Neural crest cell (in vitro differentiated cells): ENCODE measurements at regions not wholly inside any gene's neighbourhood (a gene's known extent, or its start where the extent isn't known, plus 50 kb on each side); places are given as distances from the start of the nearest gene placed in this dataset.
"Not testable (repeated sequence)": the region's sequence is repeated elsewhere in the genome, so short reads cannot be mapped to it uniquely, and the experiment has no call there.

Source experiments
- DNase-seq: peaks from one replicate; pipeline ENCODE4 v3.0.0; 2021; ENCODE audit warnings: low read depth, mixed read lengths, low spot score
- H3K27ac Mint-ChIP-seq: one replicate; pipeline ENCODE4 v1.8.0; 2021; ENCODE audit warnings: mild to moderate bottlenecking, mixed read lengths; ENCODE audit not compliant: unreplicated experiment
- H3K27me3 Mint-ChIP-seq: 2 replicates; pipeline ENCODE4 v1.8.0; 2021; ENCODE audit warnings: low read depth, mild to moderate bottlenecking, mixed read lengths
- H3K36me3 Mint-ChIP-seq: 2 replicates; pipeline ENCODE4 v1.8.0; 2021; ENCODE audit warnings: low read depth, mild to moderate bottlenecking, mixed read lengths
- H3K4me1 Mint-ChIP-seq: 2 replicates; pipeline ENCODE4 v1.8.0; 2021; ENCODE audit warnings: mixed read lengths
- H3K4me3 Mint-ChIP-seq: one replicate; pipeline ENCODE4 v1.8.0; 2021; ENCODE audit warnings: mild to moderate bottlenecking, mixed read lengths
- H3K9me3 Mint-ChIP-seq: 2 replicates; pipeline ENCODE4 v1.8.0; 2021; ENCODE audit warnings: mixed read lengths
- CTCF ChIP-seq: fragments of 200-600 bp; sonication (generic); conservative IDR thresholded peaks from 2 replicates; pipeline ENCODE4 v1.5.0; 2021; ENCODE audit warnings: antibody characterized with exemption, mild to moderate bottlenecking

- no peak overlapping the region for H3K4me3 Mint-ChIP-seq
- peaks cover 21% of the 10 kb centered on the region for H3K27me3 Mint-ChIP-seq
These were observed 57.5 kb upstream of the TRA2B start for GRCh38 chr3:185995352-185995751.

GRCh38 chr3:185992831-185993374, 55.1 kb upstream of the TRA2B start:
- no peaks in the 10 kb centered on the region for H3K36me3 Mint-ChIP-seq
- no peaks in the 10 kb centered on the region for H3K4me1 Mint-ChIP-seq
- H3K4me3 Mint-ChIP-seq, result no peak overlapping the region
- no peak for TF ChIP-seq CTCF
- no peaks in the 10 kb centered on the region for H3K9me3 Mint-ChIP-seq
- no peak overlapping the region for H3K27ac Mint-ChIP-seq
- peaks cover 18% of the 10 kb centered on the region for H3K27me3 Mint-ChIP-seq
- no peak for DNase-seq

More at GRCh38 chr3:185995352-185995751, 57.5 kb upstream of the TRA2B start:
- Mint-ChIP-seq H3K9me3 (no peaks in the 10 kb centered on the region), H3K4me1 (no peaks in the 10 kb centered on the region), H3K27ac (no peak overlapping the region), H3K36me3 (no peaks in the 10 kb centered on the region)
- no peak for TF ChIP-seq CTCF
- DNase-seq, result no peak

DNA sequence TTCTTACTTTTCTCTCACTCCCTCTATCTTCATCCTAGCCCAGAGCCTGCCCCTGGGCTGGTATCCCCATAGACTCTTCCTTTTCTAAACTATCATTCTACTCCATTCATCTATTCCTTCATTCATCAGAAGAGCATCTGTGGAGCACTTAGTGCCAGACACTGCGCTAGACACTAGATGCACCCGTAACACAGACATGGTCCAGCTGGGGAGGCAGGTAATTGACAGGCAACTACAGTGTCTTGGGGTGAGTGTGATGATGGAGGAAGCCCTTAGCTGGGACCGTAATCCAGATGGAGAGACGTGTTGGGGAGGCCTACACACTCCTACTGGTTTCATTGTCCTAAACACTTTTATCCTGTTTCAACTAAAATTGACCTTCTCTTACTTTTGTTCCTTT, 53.2 kb upstream of the TRA2B start:
- not testable (repeated sequence) for H3K4me1 Mint-ChIP-seq

DNA sequence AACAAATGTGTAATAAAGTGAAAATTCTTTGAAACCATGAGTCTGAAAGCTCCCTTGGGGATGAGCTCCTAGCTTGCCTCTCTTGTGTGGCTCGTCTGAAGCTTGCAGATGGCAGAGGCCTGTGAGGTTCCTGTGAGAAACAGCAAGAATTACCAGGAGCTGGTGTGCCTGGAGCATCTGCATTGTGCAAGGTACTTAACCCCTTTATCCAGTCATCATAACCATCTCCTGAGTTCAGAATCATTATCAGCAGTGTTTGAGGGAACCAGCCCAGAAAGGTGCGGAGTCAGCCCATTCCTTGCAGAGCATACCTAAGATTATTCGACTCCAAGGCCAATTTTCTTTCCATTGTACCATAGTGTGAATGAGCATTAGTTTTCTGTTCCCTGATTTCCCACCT, 51.7 kb upstream of the TRA2B start:
- Mint-ChIP-seq H3K36me3 (no peaks in the 10 kb centered on the region), H3K27me3 (peaks cover 15% of the 10 kb centered on the region), H3K27ac (no peak overlapping the region), H3K4me1 (no peaks in the 10 kb centered on the region), H3K9me3 (no peaks in the 10 kb centered on the region), H3K4me3 (no peak overlapping the region)
- no peak for DNase-seq
- no peak for TF ChIP-seq CTCF

More for the DNA sequence above, 53.2 kb upstream of the TRA2B start:
- H3K27me3 Mint-ChIP-seq, result peaks cover 18% of the 10 kb centered on the region
- H3K36me3 Mint-ChIP-seq, DNase-seq, H3K4me3 Mint-ChIP-seq, H3K9me3 Mint-ChIP-seq, H3K27ac Mint-ChIP-seq: not testable (repeated sequence)

DNA sequence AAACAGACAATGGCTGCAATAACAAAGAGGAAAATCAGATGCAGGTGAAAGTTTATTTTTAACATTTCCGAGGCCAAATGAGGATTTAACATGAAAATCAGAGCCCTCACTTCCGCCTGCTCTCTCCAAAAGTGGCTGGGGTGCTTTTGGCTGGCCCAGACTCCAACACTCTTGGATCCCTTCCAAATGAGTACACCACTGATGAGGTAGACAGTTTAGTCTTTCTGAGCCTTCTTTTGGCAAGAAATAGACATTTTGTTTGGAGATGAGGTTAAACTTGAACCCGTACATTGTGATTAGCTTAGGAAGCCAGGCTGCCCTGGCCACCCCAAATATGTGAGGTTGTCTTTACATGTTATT, 51.0 kb upstream of the TRA2B start:
- no peak for DNase-seq
- Mint-ChIP-seq H3K36me3 (no peaks in the 10 kb centered on the region), H3K4me1 (peaks cover 4% of the 10 kb centered on the region), H3K9me3 (no peaks in the 10 kb centered on the region), H3K27me3 (peaks cover 15% of the 10 kb centered on the region), H3K4me3 (no peak overlapping the region), H3K27ac (no peak overlapping the region)
- no peak for TF ChIP-seq CTCF

GRCh38 chr3:185988080-185988815, 50.4 kb upstream of the TRA2B start:
- Mint-ChIP-seq H3K27me3 (peaks cover 16% of the 10 kb centered on the region), H3K9me3 (no peaks in the 10 kb centered on the region), H3K27ac (no peak overlapping the region), H3K36me3 (no peaks in the 10 kb centered on the region), H3K4me1 (peaks cover 7% of the 10 kb centered on the region), H3K4me3 (no peak overlapping the region)
- peak; percentile 26 for TF ChIP-seq CTCF
- DNase-seq, result no peak
